ENCODE measurements at regions not wholly inside any gene's neighbourhood (a gene's known extent, or its start where the extent isn't known, plus 50 kb on each side); places are given as distances from the start of the nearest gene placed in this dataset.

GRCh38 chr2:2516386-2516785 is 185.3 kb upstream of the MYT1L start:
- Histone ChIP-seq H3K27ac (ENCODE audit: insufficient read depth, low read length) (no peak overlapping the region), H3K36me3 (ENCODE audit: control insufficient read depth, insufficient read depth, low read length) (no peaks in the 10 kb centered on the region)
- no peak for TF ChIP-seq EZH2 (IDR thresholded peaks at IDR 0.05; ENCODE audit: low read length, missing control alignments)
- no peak for TF ChIP-seq CTCF (conservative IDR thresholded peaks at IDR 0.05 in 1 of 2, IDR thresholded peaks at IDR 0.05 in 1 of 2; ENCODE audit: low read depth in 1 of 2, low read length in 2 of 2)

GRCh38 chr2:2512931-2513330 is 181.9 kb upstream of the MYT1L start:
- Histone ChIP-seq H2AFZ (ENCODE audit: low read length) (no peak overlapping the region), H3K36me3 (ENCODE audit: control insufficient read depth, insufficient read depth, low read length) (no peaks in the 10 kb centered on the region), H3K4me1 (ENCODE audit: control insufficient read depth, extremely low read depth, insufficient read depth, low read length) (no peaks in the 10 kb centered on the region), H3K27me3 (ENCODE audit: control insufficient read depth, insufficient read depth, low read length) (no peaks in the 10 kb centered on the region), H3K9ac (ENCODE audit: insufficient read depth, low read length) (no peak overlapping the region), H3K79me2 (ENCODE audit: control insufficient read depth, insufficient read depth, low read length) (no peaks in the 10 kb centered on the region), H4K20me1 (ENCODE audit: control insufficient read depth, extremely low read depth, insufficient read depth, low read length) (no peaks in the 10 kb centered on the region), H3K4me2 (ENCODE audit: extremely low read depth, insufficient read depth, low read length) (no peak overlapping the region), H3K4me3 (replicated peaks in 1 of 4; ENCODE audit: control extremely low read depth in 1 of 4, insufficient read depth in 1 of 4, low read depth in 3 of 4, low read length in 4 of 4) (no peak overlapping the region), H3K27ac (ENCODE audit: insufficient read depth, low read length) (no peak overlapping the region), H3K9me3 (ENCODE audit: control insufficient read depth, insufficient read depth, low read depth, low read length) (no peaks in the 10 kb centered on the region)
- TF ChIP-seq CTCF (conservative IDR thresholded peaks at IDR 0.05 in 1 of 2, IDR thresholded peaks at IDR 0.05 in 1 of 2; ENCODE audit: low read depth in 1 of 2, low read length in 2 of 2) (no peak), EZH2 (IDR thresholded peaks at IDR 0.05; ENCODE audit: low read length, missing control alignments) (no peak)
- no peak for DNase-seq (ENCODE audit: low read depth in 2 of 2)

More at GRCh38 chr2:2516386-2516785, 185.3 kb upstream of the MYT1L start:
- H3K4me2 ChIP-seq (ENCODE audit: extremely low read depth, insufficient read depth, low read length) = no peak overlapping the region
- no peak overlapping the region for H3K4me3 ChIP-seq (replicated peaks in 1 of 4; ENCODE audit: control extremely low read depth in 1 of 4, insufficient read depth in 1 of 4, low read depth in 3 of 4, low read length in 4 of 4)
- no peaks in the 10 kb centered on the region for H3K9me3 ChIP-seq (ENCODE audit: control insufficient read depth, insufficient read depth, low read depth, low read length)
- no peak overlapping the region for H3K9ac ChIP-seq (ENCODE audit: insufficient read depth, low read length)
- no peaks in the 10 kb centered on the region for H3K4me1 ChIP-seq (ENCODE audit: control insufficient read depth, extremely low read depth, insufficient read depth, low read length)
- H4K20me1 ChIP-seq (ENCODE audit: control insufficient read depth, extremely low read depth, insufficient read depth, low read length) = no peaks in the 10 kb centered on the region
- H3K79me2 ChIP-seq (ENCODE audit: control insufficient read depth, insufficient read depth, low read length) = no peaks in the 10 kb centered on the region
- no peaks in the 10 kb centered on the region for H3K27me3 ChIP-seq (ENCODE audit: control insufficient read depth, insufficient read depth, low read length)
- H2AFZ ChIP-seq (ENCODE audit: low read length) = no peak overlapping the region
- DNase-seq (ENCODE audit: low read depth in 2 of 2) = no peak

- TF ChIP-seq EZH2 (IDR thresholded peaks at IDR 0.05; ENCODE audit: low read length, missing control alignments) (no peak), CTCF (conservative IDR thresholded peaks at IDR 0.05 in 1 of 2, IDR thresholded peaks at IDR 0.05 in 1 of 2; ENCODE audit: low read depth in 1 of 2, low read length in 2 of 2) (no peak)
- no peak for DNase-seq (ENCODE audit: low read depth in 2 of 2)
- H4K20me1 ChIP-seq (ENCODE audit: control insufficient read depth, extremely low read depth, insufficient read depth, low read length) = no peaks in the 10 kb centered on the region
- H3K4me2 ChIP-seq (ENCODE audit: extremely low read depth, insufficient read depth, low read length) = no peak overlapping the region
- no peaks in the 10 kb centered on the region for H3K27me3 ChIP-seq (ENCODE audit: control insufficient read depth, insufficient read depth, low read length)
- H3K9me3 ChIP-seq (ENCODE audit: control insufficient read depth, insufficient read depth, low read depth, low read length) = no peaks in the 10 kb centered on the region
- no peaks in the 10 kb centered on the region for H3K4me1 ChIP-seq (ENCODE audit: control insufficient read depth, extremely low read depth, insufficient read depth, low read length)
- no peaks in the 10 kb centered on the region for H3K79me2 ChIP-seq (ENCODE audit: control insufficient read depth, insufficient read depth, low read length)
- H3K9ac ChIP-seq (ENCODE audit: insufficient read depth, low read length) = no peak overlapping the region
- H3K27ac ChIP-seq (ENCODE audit: insufficient read depth, low read length) = no peak overlapping the region
- no peak overlapping the region for H2AFZ ChIP-seq (ENCODE audit: low read length)
- no peaks in the 10 kb centered on the region for H3K36me3 ChIP-seq (ENCODE audit: control insufficient read depth, insufficient read depth, low read length)
- no peak overlapping the region for H3K4me3 ChIP-seq (replicated peaks in 1 of 4; ENCODE audit: control extremely low read depth in 1 of 4, insufficient read depth in 1 of 4, low read depth in 3 of 4, low read length in 4 of 4)
These were observed 176.4 kb upstream of the MYT1L start for GRCh38 chr2:2507417-2507997.

Data from fibroblast of lung (primary cell).